NCI-H345 treated with DMSO at 0.1 percent for 48 hours (cell line): ENCODE measurements at regions not wholly inside any gene's neighbourhood (a gene's known extent, or its start where the extent isn't known, plus 50 kb on each side); places are given as distances from the start of the nearest gene placed in this dataset.
A peak's percentile ranks its signal among the peaks of the same experiment; 100 is the strongest.
"Not testable (repeated sequence)": the region's sequence is repeated elsewhere in the genome, so short reads cannot be mapped to it uniquely, and the experiment has no call there.

Source experiments
- DNase-seq: peaks from one replicate; lab custom pipeline; 2025; ENCODE audit not compliant: unreplicated experiment; lab: John Stamatoyannopoulos, UW

DNA sequence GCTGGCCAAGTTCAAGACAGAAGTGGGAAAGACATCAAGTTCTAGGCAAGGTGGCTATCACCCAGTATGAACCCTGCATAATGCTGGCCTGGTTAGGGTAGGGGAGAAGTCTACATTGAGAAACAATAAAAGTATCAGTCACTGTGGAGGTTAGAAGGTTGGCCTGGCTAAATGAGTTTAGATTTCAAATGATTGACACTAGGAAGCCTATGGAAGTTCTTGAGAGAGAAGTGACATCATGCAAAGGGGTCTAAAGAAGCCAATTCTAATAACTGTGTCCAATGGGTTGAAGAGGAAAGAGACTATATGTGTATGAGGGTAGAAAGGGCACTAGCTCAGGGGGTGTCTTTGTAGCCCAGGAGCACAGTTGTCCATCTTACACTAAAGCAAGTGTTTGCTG is 98.5 kb upstream of the MBIP start:
- no peak for DNase-seq

DNA sequence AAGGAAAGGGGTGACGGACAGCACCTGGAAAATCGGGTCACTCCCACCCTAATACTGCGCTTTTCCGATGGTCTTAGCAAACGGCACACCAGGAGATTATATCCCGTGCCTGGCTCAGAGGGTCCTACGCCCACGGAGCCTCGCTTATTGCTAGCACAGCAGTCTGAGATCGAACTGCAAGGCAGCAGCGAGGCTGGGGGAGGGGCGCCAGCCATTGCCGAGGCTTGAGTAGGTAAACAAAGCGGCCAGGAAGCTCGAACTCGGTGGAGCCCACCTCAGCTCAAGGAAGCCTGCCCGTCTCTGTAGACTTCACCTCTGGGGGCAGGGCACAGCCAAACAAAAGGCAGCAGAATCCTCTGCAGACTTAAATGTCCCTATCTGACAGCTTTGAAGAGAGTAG is 91.5 kb upstream of the MBIP start:
- DNase-seq, result not testable (repeated sequence)

DNA sequence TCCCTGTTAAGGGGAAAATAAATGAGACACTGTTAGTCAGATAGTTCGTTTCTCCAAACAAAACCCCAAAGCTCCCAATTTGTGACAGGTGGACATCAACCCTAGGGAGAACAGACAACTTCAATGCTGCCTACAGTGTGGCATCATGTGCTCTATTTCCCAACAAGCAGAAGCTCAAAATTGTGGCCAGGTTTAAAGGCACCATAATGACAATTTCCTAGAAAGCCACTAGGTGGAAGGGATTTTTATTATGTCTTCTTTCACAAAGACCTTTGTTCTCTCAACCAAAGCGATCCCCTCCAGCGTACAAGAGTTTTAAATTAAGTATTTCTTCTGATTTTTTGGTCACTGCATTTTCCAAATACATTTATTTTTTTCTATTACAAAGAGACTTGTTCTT is 88.0 kb upstream of the MBIP start:
- no peak for DNase-seq

DNA sequence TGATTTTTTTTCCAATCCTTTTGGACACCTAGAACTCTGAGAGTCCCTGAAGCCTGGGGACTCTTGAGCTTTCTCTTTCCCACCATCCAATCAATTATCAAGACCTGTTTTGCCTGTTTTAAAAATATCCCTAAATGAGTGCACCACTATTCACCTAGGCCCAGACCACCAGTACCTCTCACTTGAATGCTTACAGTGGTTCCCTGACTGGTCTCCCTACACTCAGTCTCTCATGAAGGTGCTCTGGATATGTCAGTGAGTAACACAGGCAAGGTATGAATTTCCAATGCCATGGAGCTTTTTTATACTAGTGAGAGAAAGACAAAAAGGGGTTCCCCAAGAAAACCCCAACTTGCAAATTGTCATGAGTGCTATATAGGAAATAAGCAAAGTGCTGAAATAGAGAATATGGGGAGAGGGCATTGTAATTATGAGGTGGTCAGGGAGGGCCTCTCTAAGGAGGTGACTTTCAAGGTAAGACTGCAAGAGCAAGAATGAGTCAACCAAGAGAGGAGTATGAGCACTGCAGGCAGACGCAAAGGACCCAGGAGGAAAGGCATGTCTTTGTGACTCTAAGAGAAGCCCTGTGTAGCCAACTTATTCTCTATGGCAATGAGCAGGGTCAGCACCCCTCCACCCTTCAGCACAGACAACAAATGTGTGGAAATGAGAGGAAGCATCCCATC is 85.3 kb upstream of the MBIP start:
- no peak for DNase-seq

GRCh38 chr14:36402867-36403266 is 82.4 kb upstream of the MBIP start:
- no peak for DNase-seq

- no peak for DNase-seq
Observed at GRCh38 chr14:36398463-36399291, 78.2 kb upstream of the MBIP start.

GRCh38 chr14:36397357-36397756 is 76.9 kb upstream of the MBIP start:
- DNase-seq, result no peak

DNA sequence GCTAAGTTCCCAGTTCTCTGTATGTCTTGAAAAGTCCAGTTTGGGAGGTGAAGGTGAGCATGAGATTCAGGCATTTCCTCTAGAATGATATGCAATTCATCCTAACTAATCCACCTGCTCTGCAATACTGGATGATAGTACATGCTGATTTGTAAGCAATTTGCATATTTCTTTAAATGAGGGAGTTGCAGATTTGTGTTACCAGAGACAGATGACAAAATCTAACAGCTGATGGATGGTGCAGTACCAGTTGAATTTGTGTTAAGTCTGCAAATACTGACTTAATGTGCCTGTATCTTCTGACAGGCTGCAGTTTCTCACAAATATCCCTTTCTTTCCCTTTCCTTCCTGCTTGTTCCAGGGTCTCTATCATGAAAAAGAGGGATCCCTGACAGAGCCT is 76.4 kb upstream of the MBIP start:
- no peak for DNase-seq

DNA sequence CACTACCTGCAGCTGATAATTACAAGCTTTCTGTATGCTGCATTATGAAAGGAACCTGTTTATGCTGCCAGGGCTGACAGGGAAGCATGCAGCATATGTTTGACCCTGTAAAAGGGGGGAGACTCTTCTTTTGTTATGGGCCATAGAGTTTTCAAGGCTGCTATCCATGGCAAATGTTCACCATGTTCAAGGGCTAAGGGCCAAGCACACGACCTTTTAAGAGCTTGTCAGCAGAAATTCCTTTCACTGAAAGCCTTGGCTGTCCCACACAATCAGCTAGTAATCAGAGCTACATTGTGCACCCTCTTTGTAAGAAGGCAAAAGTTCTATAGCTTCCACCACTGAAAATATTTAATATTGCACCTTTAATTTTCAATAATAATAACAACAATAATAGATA is 74.2 kb upstream of the MBIP start:
- no peak for DNase-seq

DNA sequence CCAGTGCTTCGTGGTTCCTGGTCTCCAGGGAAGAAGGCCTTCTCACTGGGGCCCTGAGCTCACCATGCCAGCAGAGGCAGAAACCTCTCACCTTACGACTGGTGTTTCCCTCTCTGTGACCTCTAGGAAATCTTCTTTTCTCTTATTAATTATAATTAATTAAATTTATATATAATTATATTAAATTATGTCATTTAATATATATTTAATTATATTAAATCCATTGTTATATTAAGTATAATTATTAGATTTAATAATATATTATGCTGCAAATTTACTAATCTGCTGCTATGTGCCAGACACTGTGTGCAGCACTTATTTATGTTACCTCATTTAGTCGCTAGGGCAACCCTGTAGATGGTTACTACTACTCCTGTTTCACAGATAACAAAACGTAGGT is 70.3 kb upstream of the MBIP start:
- no peak for DNase-seq

GRCh38 chr14:36383767-36384431 is 63.5 kb upstream of the MBIP start:
- no peak for DNase-seq

DNA sequence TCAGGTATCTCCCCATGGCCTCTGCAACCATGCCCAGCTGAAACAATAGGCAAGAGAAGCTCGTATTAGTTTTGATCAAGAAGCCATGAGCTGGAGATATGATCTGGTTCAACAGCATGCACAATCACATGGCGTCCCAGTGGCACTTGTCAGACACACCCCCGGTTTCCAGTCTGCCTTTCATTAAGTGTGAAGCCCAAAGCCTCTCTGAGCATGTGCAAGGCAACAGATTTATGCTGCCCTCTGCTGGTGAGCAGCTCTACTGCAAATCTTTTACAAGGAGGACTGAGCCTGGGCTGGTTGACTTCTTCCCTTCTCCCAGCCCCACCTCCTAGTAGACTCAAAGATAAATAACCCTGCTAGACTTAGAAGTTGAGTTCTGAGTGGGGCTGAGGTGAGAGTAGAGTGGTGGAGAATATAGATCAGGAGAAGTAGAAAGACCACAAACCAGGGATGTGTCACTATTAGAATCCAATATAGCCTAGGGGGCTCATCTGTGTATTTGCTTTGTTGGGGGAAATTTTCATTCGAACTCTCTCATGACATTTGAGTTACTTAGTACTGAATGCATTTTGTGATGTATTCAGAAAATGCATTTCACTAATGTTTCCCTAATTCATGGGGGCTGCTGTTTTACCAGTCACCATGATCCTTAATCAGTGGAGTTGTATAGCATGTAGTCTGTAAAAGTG is 53.7 kb upstream of the MBIP start:
- DNase-seq, result peak; percentile 86
